A673 (cell line): ENCODE measurements at regions not wholly inside any gene's neighbourhood (a gene's known extent, or its start where the extent isn't known, plus 50 kb on each side); places are given as distances from the start of the nearest gene placed in this dataset.
"Not testable (repeated sequence)": the region's sequence is repeated elsewhere in the genome, so short reads cannot be mapped to it uniquely, and the experiment has no call there.

Source experiments
- EZH2 ChIP-seq: fragments of 200-600 bp; sonication (generic); IDR thresholded peaks from 2 replicates; pipeline ENCODE4 v1.6.1; 2017; ENCODE audit warnings: borderline replicate concordance, low read depth, mild to moderate bottlenecking, mixed read lengths, antibody characterized with exemption, low read length; ENCODE audit not compliant: poor library complexity, severe bottlenecking
- TF ChIP-seq, protein P1 (sequence below): fragments of 300-800, 200-600 bp; sonication (generic); conservative IDR thresholded peaks from 2 replicates; pipeline ENCODE4 v1.5.1; 2017; ENCODE audit warnings: low read depth, mild to moderate bottlenecking, antibody characterized with exemption, low read length, moderate library complexity, mixed read lengths

DNA sequence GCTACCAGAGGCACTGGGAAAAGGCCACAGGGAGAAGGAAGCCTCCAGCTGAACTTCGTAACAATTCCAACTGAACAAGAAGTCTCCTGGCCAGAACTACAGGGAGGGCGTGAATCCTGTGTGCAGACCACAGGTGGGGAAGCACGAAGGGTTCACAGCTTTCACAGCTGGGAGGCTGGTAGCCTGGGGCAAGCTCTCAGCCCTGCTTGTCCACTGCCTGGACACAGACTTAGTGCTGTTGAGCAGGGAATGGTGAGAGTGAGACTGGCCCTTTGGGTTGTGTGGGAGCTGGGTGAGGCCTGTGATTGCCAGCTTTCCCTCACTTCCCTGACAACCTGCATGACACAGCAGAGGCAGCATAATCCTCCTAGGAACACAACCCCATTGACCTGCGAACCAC, 52.1 kb upstream of the TMEM45B start:
- TF ChIP-seq, protein P1, sequence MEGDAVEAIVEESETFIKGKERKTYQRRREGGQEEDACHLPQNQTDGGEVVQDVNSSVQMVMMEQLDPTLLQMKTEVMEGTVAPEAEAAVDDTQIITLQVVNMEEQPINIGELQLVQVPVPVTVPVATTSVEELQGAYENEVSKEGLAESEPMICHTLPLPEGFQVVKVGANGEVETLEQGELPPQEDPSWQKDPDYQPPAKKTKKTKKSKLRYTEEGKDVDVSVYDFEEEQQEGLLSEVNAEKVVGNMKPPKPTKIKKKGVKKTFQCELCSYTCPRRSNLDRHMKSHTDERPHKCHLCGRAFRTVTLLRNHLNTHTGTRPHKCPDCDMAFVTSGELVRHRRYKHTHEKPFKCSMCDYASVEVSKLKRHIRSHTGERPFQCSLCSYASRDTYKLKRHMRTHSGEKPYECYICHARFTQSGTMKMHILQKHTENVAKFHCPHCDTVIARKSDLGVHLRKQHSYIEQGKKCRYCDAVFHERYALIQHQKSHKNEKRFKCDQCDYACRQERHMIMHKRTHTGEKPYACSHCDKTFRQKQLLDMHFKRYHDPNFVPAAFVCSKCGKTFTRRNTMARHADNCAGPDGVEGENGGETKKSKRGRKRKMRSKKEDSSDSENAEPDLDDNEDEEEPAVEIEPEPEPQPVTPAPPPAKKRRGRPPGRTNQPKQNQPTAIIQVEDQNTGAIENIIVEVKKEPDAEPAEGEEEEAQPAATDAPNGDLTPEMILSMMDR, result not testable (repeated sequence)
- TF ChIP-seq EZH2, result not testable (repeated sequence)
